ENCODE measurements at regions not wholly inside any gene's neighbourhood (a gene's known extent, or its start where the extent isn't known, plus 50 kb on each side); places are given as distances from the start of the nearest gene placed in this dataset.

DNA sequence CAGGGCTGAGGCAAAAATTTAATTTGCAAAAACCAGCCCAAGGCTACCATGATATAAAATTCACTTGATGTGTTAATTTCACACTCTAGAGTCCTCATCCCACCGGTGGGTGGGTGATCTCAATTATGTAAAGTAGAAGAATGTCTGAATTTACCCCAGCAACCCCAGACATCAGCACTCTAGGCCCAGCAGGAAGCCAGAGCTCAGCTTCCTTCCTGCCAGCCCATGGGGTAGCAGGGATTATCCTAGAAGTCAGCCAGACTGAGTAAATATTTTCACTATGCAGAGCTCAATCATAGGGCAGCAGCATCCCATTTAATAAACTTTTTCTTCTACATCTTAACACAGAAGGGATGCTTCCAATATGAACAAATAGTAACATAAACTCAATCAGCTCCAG, 71.0 kb downstream of the SIPA1L2 start:
- no peak for TF ChIP-seq EZH2phosphoT487 (IDR thresholded peaks at IDR 0.05; ENCODE audit: borderline replicate concordance, low read length)
- TF ChIP-seq, protein P1, sequence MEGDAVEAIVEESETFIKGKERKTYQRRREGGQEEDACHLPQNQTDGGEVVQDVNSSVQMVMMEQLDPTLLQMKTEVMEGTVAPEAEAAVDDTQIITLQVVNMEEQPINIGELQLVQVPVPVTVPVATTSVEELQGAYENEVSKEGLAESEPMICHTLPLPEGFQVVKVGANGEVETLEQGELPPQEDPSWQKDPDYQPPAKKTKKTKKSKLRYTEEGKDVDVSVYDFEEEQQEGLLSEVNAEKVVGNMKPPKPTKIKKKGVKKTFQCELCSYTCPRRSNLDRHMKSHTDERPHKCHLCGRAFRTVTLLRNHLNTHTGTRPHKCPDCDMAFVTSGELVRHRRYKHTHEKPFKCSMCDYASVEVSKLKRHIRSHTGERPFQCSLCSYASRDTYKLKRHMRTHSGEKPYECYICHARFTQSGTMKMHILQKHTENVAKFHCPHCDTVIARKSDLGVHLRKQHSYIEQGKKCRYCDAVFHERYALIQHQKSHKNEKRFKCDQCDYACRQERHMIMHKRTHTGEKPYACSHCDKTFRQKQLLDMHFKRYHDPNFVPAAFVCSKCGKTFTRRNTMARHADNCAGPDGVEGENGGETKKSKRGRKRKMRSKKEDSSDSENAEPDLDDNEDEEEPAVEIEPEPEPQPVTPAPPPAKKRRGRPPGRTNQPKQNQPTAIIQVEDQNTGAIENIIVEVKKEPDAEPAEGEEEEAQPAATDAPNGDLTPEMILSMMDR (IDR thresholded peaks at IDR 0.05; ENCODE audit: low read depth, low read length, poor library complexity, severe bottlenecking), result no peak

Measured in DOHH2 (cell line).